HL-60 (cell line): ENCODE measurements at regions not wholly inside any gene's neighbourhood (a gene's known extent, or its start where the extent isn't known, plus 50 kb on each side); places are given as distances from the start of the nearest gene placed in this dataset.

Source experiments
- DNase-seq, 2 experiments: peaks; one replicate each; pipeline ENCODE4 v3.0.0-alpha.2; 2010 to 2020; ENCODE audit warnings: low read depth in 1 of 2, low spot score in 1 of 2
- H3K27ac ChIP-seq: fragments of 250-450 bp; sonication (Bioruptor Pico); replicated peaks from 2 replicates; pipeline ENCODE4 v1.5.1; 2020; ENCODE audit warnings: mild to moderate bottlenecking, moderate library complexity
- H3K27me3 ChIP-seq: fragments of 250-450 bp; sonication (Bioruptor Pico); 2 replicates; pipeline ENCODE4 v1.5.1; 2021; ENCODE audit warnings: mild to moderate bottlenecking, moderate library complexity; ENCODE audit not compliant: insufficient read depth, poor library complexity, severe bottlenecking
- H3K4me3 ChIP-seq: replicated peaks from 2 replicates; pipeline ENCODE4 v1.5.1; 2011; ENCODE audit warnings: mild to moderate bottlenecking, control low read depth, low read length; ENCODE audit not compliant: insufficient read depth
- GABPA ChIP-seq: IDR thresholded peaks from 2 replicates; pipeline ENCODE4 v1.6.1; 2012; ENCODE audit warnings: low read depth
- POLR2AphosphoS5 ChIP-seq: IDR thresholded peaks from 2 replicates; pipeline ENCODE4 v1.6.1; 2012; ENCODE audit warnings: low read depth
- SPI1 ChIP-seq: IDR thresholded peaks from 2 replicates; pipeline ENCODE4 v1.6.1; 2012; ENCODE audit warnings: low read depth, mild to moderate bottlenecking, borderline replicate concordance
- TF ChIP-seq, protein P1 (sequence below): IDR thresholded peaks from 2 replicates; pipeline ENCODE4 v1.6.1; 2012; ENCODE audit warnings: low read depth; ENCODE audit not compliant: insufficient replicate concordance
- TF ChIP-seq, protein P2 (sequence below): IDR thresholded peaks from one replicate; pipeline ENCODE4 v1.5.1; 2011; ENCODE audit warnings: low read length, control low read depth, inconsistent platforms; ENCODE audit not compliant: insufficient read depth

DNA sequence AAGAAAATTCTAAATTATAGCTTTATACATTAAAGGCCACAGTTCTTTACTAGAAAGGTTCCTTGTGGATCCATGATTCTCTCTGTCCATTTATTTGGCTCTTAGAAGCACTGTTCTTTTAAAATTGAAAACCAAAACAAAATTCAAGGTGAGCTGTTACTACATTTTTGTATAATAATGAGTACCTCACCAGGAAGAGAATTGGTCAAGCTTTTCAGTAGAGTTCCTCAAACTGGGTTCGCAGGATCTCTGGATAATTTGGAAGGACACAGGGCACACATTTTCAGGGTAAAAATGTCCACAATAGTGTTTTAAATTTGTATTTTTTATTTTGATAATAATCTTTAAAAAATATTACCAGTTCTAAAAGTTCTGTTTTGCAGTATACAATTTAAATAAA, 93.0 kb downstream of the PPP1R3A start:
- TF ChIP-seq, protein P1, sequence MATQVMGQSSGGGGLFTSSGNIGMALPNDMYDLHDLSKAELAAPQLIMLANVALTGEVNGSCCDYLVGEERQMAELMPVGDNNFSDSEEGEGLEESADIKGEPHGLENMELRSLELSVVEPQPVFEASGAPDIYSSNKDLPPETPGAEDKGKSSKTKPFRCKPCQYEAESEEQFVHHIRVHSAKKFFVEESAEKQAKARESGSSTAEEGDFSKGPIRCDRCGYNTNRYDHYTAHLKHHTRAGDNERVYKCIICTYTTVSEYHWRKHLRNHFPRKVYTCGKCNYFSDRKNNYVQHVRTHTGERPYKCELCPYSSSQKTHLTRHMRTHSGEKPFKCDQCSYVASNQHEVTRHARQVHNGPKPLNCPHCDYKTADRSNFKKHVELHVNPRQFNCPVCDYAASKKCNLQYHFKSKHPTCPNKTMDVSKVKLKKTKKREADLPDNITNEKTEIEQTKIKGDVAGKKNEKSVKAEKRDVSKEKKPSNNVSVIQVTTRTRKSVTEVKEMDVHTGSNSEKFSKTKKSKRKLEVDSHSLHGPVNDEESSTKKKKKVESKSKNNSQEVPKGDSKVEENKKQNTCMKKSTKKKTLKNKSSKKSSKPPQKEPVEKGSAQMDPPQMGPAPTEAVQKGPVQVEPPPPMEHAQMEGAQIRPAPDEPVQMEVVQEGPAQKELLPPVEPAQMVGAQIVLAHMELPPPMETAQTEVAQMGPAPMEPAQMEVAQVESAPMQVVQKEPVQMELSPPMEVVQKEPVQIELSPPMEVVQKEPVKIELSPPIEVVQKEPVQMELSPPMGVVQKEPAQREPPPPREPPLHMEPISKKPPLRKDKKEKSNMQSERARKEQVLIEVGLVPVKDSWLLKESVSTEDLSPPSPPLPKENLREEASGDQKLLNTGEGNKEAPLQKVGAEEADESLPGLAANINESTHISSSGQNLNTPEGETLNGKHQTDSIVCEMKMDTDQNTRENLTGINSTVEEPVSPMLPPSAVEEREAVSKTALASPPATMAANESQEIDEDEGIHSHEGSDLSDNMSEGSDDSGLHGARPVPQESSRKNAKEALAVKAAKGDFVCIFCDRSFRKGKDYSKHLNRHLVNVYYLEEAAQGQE: no peak
- TF ChIP-seq POLR2AphosphoS5 (no peak), GABPA (no peak), SPI1 (no peak)
- TF ChIP-seq, protein P2, sequence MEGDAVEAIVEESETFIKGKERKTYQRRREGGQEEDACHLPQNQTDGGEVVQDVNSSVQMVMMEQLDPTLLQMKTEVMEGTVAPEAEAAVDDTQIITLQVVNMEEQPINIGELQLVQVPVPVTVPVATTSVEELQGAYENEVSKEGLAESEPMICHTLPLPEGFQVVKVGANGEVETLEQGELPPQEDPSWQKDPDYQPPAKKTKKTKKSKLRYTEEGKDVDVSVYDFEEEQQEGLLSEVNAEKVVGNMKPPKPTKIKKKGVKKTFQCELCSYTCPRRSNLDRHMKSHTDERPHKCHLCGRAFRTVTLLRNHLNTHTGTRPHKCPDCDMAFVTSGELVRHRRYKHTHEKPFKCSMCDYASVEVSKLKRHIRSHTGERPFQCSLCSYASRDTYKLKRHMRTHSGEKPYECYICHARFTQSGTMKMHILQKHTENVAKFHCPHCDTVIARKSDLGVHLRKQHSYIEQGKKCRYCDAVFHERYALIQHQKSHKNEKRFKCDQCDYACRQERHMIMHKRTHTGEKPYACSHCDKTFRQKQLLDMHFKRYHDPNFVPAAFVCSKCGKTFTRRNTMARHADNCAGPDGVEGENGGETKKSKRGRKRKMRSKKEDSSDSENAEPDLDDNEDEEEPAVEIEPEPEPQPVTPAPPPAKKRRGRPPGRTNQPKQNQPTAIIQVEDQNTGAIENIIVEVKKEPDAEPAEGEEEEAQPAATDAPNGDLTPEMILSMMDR: no peak
- no peak for DNase-seq
- Histone ChIP-seq H3K27ac (no peak overlapping the region), H3K27me3 (no peaks in the 10 kb centered on the region), H3K4me3 (no peak overlapping the region)

DNA sequence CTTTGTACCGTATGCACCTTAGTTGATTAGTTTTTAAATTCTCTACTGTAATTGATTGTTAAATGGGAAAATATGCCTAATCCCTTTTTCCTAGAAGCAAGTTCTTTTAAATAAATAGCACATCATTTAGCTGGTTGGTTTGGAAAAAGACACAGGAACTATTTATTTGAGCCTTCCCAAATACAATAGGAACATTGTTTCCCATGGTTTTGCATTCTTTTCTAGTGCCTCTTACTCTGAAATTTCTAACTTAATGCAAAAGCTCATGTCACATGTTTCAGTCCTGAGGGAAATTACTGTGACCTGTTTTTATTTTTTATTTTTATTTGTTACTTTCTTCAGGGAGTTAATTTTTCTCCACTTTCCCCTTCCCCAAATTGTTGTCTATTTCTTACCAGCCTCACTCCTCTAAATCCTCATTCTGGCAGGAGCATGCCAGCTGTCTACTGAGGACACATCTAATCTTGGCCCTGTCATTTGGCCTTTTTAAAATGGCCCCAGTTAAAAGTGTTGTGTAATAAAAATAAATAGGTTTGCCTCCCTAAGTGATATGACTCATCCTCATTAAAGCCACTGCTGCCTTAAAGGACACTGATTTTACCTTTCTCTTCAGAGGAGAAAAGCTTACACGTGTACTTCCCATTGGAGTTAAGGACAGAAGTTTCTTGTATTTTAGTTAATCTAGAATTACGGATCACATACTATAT, 94.5 kb downstream of the PPP1R3A start:
- H3K27ac ChIP-seq: no peak overlapping the region
- no peak for DNase-seq
- TF ChIP-seq SPI1: no peak
- TF ChIP-seq, protein P2: no peak
- no peak for TF ChIP-seq GABPA
- TF ChIP-seq, protein P1: no peak
- TF ChIP-seq POLR2AphosphoS5: no peak
- H3K27me3 ChIP-seq: no peaks in the 10 kb centered on the region
- H3K4me3 ChIP-seq: no peak overlapping the region

DNA sequence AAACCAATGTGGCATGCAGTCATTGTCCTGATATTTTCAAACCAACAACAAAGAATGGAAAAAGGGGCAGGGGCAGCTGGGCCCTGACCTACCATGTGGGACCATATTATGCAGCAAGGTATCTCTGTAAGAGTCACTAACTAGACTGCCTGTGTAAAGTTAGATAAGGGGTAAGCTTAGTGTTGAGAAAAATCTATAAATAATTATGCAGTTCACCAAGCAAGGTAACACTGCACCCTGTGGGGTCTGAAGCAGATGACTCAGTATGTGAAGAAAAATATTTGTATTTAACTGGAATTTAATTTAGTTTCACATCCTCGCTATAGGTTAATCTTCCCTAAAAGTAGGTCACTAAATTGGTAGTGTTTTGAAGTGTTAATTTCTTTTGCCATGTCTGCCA, 99.3 kb downstream of the PPP1R3A start:
- H3K27ac ChIP-seq: no peak overlapping the region
- no peaks in the 10 kb centered on the region for H3K27me3 ChIP-seq
- TF ChIP-seq, protein P1: no peak
- TF ChIP-seq POLR2AphosphoS5 (no peak), GABPA (no peak), SPI1 (no peak)
- TF ChIP-seq, protein P2: no peak
- DNase-seq: no peak
- no peak overlapping the region for H3K4me3 ChIP-seq
